KOPT-K1 (cell line): ENCODE measurements at regions not wholly inside any gene's neighbourhood (a gene's known extent, or its start where the extent isn't known, plus 50 kb on each side); places are given as distances from the start of the nearest gene placed in this dataset.
"Not testable (repeated sequence)": the region's sequence is repeated elsewhere in the genome, so short reads cannot be mapped to it uniquely, and the experiment has no call there.

ENCODE experiments used
- H3K27ac ChIP-seq: fragments of 200-600 bp; sonication (generic); 2 replicates; pipeline ENCODE4 v1.5.1; 2016; ENCODE audit warnings: antibody characterized with exemption, mild to moderate bottlenecking, low read depth, low read length; ENCODE audit not compliant: poor library complexity, severe bottlenecking
- H3K36me3 ChIP-seq: fragments of 200-600 bp; sonication (generic); 2 replicates; pipeline ENCODE4 v1.5.1; 2017; ENCODE audit warnings: antibody characterized with exemption, mild to moderate bottlenecking, low read length, moderate library complexity; ENCODE audit not compliant: insufficient read depth
- H3K9me3 ChIP-seq: fragments of 200-600 bp; sonication (generic); 2 replicates; pipeline ENCODE4 v1.5.1; 2017; ENCODE audit warnings: antibody characterized with exemption, low read length, mild to moderate bottlenecking; ENCODE audit not compliant: insufficient read depth, poor library complexity, severe bottlenecking

- not testable (repeated sequence) for H3K9me3 ChIP-seq, H3K27ac ChIP-seq, H3K36me3 ChIP-seq
Observed at GRCh38 chr6:86872810-86873209, 64.5 kb upstream of the HTR1E start.

GRCh38 chr6:86871681-86872080 is 65.6 kb upstream of the HTR1E start:
- H3K27ac ChIP-seq = no peak overlapping the region
- no peaks in the 10 kb centered on the region for H3K9me3 ChIP-seq
- H3K36me3 ChIP-seq = no peaks in the 10 kb centered on the region

GRCh38 chr6:86869500-86869899 is 67.8 kb upstream of the HTR1E start:
- Histone ChIP-seq H3K9me3 (no peaks in the 10 kb centered on the region), H3K27ac (no peak overlapping the region), H3K36me3 (no peaks in the 10 kb centered on the region)

- Histone ChIP-seq H3K27ac (no peak overlapping the region), H3K9me3 (no peaks in the 10 kb centered on the region), H3K36me3 (no peaks in the 10 kb centered on the region)
Observed at GRCh38 chr6:86859513-86859912, 77.8 kb upstream of the HTR1E start.

- no peaks in the 10 kb centered on the region for H3K36me3 ChIP-seq
- H3K9me3 ChIP-seq = no peaks in the 10 kb centered on the region
- H3K27ac ChIP-seq = no peak overlapping the region
Observed at GRCh38 chr6:86858970-86859369, 78.4 kb upstream of the HTR1E start.

- Histone ChIP-seq H3K27ac (no peak overlapping the region), H3K9me3 (no peaks in the 10 kb centered on the region), H3K36me3 (no peaks in the 10 kb centered on the region)
Observed at GRCh38 chr6:86857783-86858182, 79.5 kb upstream of the HTR1E start.

- Histone ChIP-seq H3K9me3 (no peaks in the 10 kb centered on the region), H3K36me3 (no peaks in the 10 kb centered on the region)
Observed at GRCh38 chr6:86856937-86857563, 80.3 kb upstream of the HTR1E start.

GRCh38 chr6:86856379-86856778 is 80.9 kb upstream of the HTR1E start:
- no peaks in the 10 kb centered on the region for H3K9me3 ChIP-seq
- H3K27ac ChIP-seq = no peak overlapping the region
- no peaks in the 10 kb centered on the region for H3K36me3 ChIP-seq

More at GRCh38 chr6:86856937-86857563, 80.3 kb upstream of the HTR1E start:
- no peak overlapping the region for H3K27ac ChIP-seq

- Histone ChIP-seq H3K9me3 (no peaks in the 10 kb centered on the region), H3K36me3 (no peaks in the 10 kb centered on the region), H3K27ac (no peak overlapping the region)
Observed at GRCh38 chr6:86848986-86849385, 88.3 kb upstream of the HTR1E start.

- Histone ChIP-seq H3K27ac (no peak overlapping the region), H3K9me3 (no peaks in the 10 kb centered on the region)
Observed at GRCh38 chr6:86832686-86833085, 104.6 kb upstream of the HTR1E start.

GRCh38 chr6:86825436-86825835 is 111.9 kb upstream of the HTR1E start:
- no peaks in the 10 kb centered on the region for H3K9me3 ChIP-seq
- H3K27ac ChIP-seq = no peak overlapping the region
- no peaks in the 10 kb centered on the region for H3K36me3 ChIP-seq

More at GRCh38 chr6:86832686-86833085, 104.6 kb upstream of the HTR1E start:
- no peaks in the 10 kb centered on the region for H3K36me3 ChIP-seq

GRCh38 chr6:86822747-86823146 is 114.6 kb upstream of the HTR1E start:
- Histone ChIP-seq H3K27ac (no peak overlapping the region), H3K36me3 (no peaks in the 10 kb centered on the region), H3K9me3 (no peaks in the 10 kb centered on the region)

GRCh38 chr6:86820750-86821149 is 116.6 kb upstream of the HTR1E start:
- no peaks in the 10 kb centered on the region for H3K9me3 ChIP-seq
- no peak overlapping the region for H3K27ac ChIP-seq
- no peaks in the 10 kb centered on the region for H3K36me3 ChIP-seq

GRCh38 chr6:86793649-86794048 is 143.7 kb upstream of the HTR1E start:
- Histone ChIP-seq H3K27ac (no peak overlapping the region), H3K9me3 (no peaks in the 10 kb centered on the region), H3K36me3 (no peaks in the 10 kb centered on the region)

- Histone ChIP-seq H3K27ac (no peak overlapping the region), H3K9me3 (no peaks in the 10 kb centered on the region), H3K36me3 (no peaks in the 10 kb centered on the region)
Observed at GRCh38 chr6:86791476-86791875, 145.9 kb upstream of the HTR1E start.

GRCh38 chr6:86789779-86790411 is 147.4 kb upstream of the HTR1E start:
- no peak overlapping the region for H3K27ac ChIP-seq
- no peaks in the 10 kb centered on the region for H3K9me3 ChIP-seq
- no peaks in the 10 kb centered on the region for H3K36me3 ChIP-seq
